BJ (cell line): ENCODE measurements at regions not wholly inside any gene's neighbourhood (a gene's known extent, or its start where the extent isn't known, plus 50 kb on each side); places are given as distances from the start of the nearest gene placed in this dataset.

ENCODE experiments used
- CTCF ChIA-PET: fragments of 350-600 bp; formaldehyde crosslinking; extraction: SDS; loops from one replicate; lab custom pipeline; 2021; ENCODE audit warnings: antibody characterized with exemption, inconsistent platforms; lab: Yijun Ruan, JAX
- POLR2A ChIA-PET: fragments of 300-600 bp; sonication (Branson Sonifier 250); formaldehyde crosslinking; extraction: SDS; loops from one replicate; lab custom pipeline; 2021; ENCODE audit warnings: antibody characterized with exemption; lab: Charles Lee
- DNase-seq: peaks from one replicate; pipeline ENCODE4 v3.0.0-alpha.2; 2011; ENCODE audit warnings: low read depth
- H3K27me3 ChIP-seq: 2 replicates; pipeline ENCODE4 v1.6.0; 2011; ENCODE audit warnings: low read length; ENCODE audit not compliant: control insufficient read depth, insufficient read depth
- H3K36me3 ChIP-seq: 2 replicates; pipeline ENCODE4 v1.5.1; 2011; ENCODE audit warnings: low read length; ENCODE audit not compliant: control insufficient read depth, insufficient read depth
- H3K4me3 ChIP-seq: 2 replicates; pipeline ENCODE4 v1.5.1; 2011; ENCODE audit warnings: low read depth, mild to moderate bottlenecking, control low read depth, low read length
- CTCF ChIP-seq: IDR thresholded peaks from 2 replicates; pipeline ENCODE4 v1.5.1; 2011; ENCODE audit warnings: low read depth, mild to moderate bottlenecking, control low read depth, inconsistent platforms, low read length, moderate library complexity; ENCODE audit not compliant: insufficient read depth

GRCh38 chr5:28269978-28270377, 1231.6 kb upstream of the CDH9 start:
- ChIA-PET POLR2A (no interaction called here), CTCF (no interaction called here)
- TF ChIP-seq CTCF: no peak
- DNase-seq: no peak
- Histone ChIP-seq H3K36me3 (no peaks in the 10 kb centered on the region), H3K27me3 (no peaks in the 10 kb centered on the region), H3K4me3 (no peak overlapping the region)

- ChIA-PET POLR2A (no interaction called here), CTCF (no interaction called here)
- no peak for DNase-seq
- TF ChIP-seq CTCF: no peak
- Histone ChIP-seq H3K4me3 (no peak overlapping the region), H3K27me3 (no peaks in the 10 kb centered on the region), H3K36me3 (no peaks in the 10 kb centered on the region)
Measured at GRCh38 chr5:28265877-28266276, 1227.5 kb upstream of the CDH9 start.

GRCh38 chr5:28254846-28255245, 1216.5 kb upstream of the CDH9 start:
- DNase-seq: no peak
- no peak for TF ChIP-seq CTCF
- POLR2A ChIA-PET: no interaction called here
- no peaks in the 10 kb centered on the region for H3K27me3 ChIP-seq
- H3K4me3 ChIP-seq: no peak overlapping the region
- H3K36me3 ChIP-seq: no peaks in the 10 kb centered on the region
- CTCF ChIA-PET: no interaction called here

- Histone ChIP-seq H3K4me3 (no peak overlapping the region), H3K27me3 (no peaks in the 10 kb centered on the region), H3K36me3 (no peaks in the 10 kb centered on the region)
- POLR2A ChIA-PET: no interaction called here
- no peak for DNase-seq
- CTCF ChIA-PET: no interaction called here
- no peak for TF ChIP-seq CTCF
Measured at GRCh38 chr5:28253431-28253830, 1215.0 kb upstream of the CDH9 start.

GRCh38 chr5:28249771-28250415, 1211.5 kb upstream of the CDH9 start:
- no peaks in the 10 kb centered on the region for H3K27me3 ChIP-seq
- no peak overlapping the region for H3K4me3 ChIP-seq
- POLR2A ChIA-PET: no interaction called here
- no peak for TF ChIP-seq CTCF
- CTCF ChIA-PET: no interaction called here
- no peaks in the 10 kb centered on the region for H3K36me3 ChIP-seq
- DNase-seq: no peak
